A673 (cell line): ENCODE measurements at regions not wholly inside any gene's neighbourhood (a gene's known extent, or its start where the extent isn't known, plus 50 kb on each side); places are given as distances from the start of the nearest gene placed in this dataset.

Source experiments
- BruUV-seq: library from RNA; stranded (reverse); fragments of 400-500 nt; replicated peaks from 2 replicates; lab custom pipeline; 2021; lab: Mats Ljungman, UMichigan
- CTCF ChIA-PET: fragments of 300-600 bp; sonication (Branson Sonifier 250); formaldehyde crosslinking; loops from one replicate; lab custom pipeline; 2022; ENCODE audit warnings: antibody characterized with exemption; lab: Charles Lee
- POLR2A ChIA-PET: fragments of 300-600 bp; sonication (Branson Sonifier 250); formaldehyde crosslinking; loops from one replicate; lab custom pipeline; 2022; ENCODE audit warnings: antibody characterized with exemption; ENCODE audit not compliant: low non-redundant PET; lab: Charles Lee
- DNase-seq: peaks from one replicate; pipeline ENCODE4 v3.0.0-alpha.2; 2015; ENCODE audit warnings: low spot score
- H3K27ac ChIP-seq: fragments of 200-600 bp; sonication (generic); 2 replicates; pipeline ENCODE4 v1.5.1; 2016; ENCODE audit warnings: mixed run types, low read depth, mild to moderate bottlenecking, mixed read lengths, antibody characterized with exemption, low read length; ENCODE audit not compliant: poor library complexity, severe bottlenecking
- H3K27me3 ChIP-seq: fragments of 200-600 bp; sonication (generic); replicated peaks from 2 replicates; pipeline ENCODE4 v1.6.1; 2017; ENCODE audit warnings: mixed run types, low read depth, mild to moderate bottlenecking, mixed read lengths, antibody characterized with exemption, low read length; ENCODE audit not compliant: insufficient read depth, poor library complexity
- H3K36me3 ChIP-seq: fragments of 200-600 bp; sonication (generic); 2 replicates; pipeline ENCODE4 v1.6.1; 2016; ENCODE audit warnings: mixed run types, mild to moderate bottlenecking, mixed read lengths, antibody characterized with exemption, low read length; ENCODE audit not compliant: insufficient read depth, poor library complexity, severe bottlenecking
- H3K4me1 ChIP-seq: fragments of 200-600 bp; sonication (generic); 2 replicates; pipeline ENCODE4 v1.6.1; 2017; ENCODE audit warnings: mixed run types, mild to moderate bottlenecking, mixed read lengths, antibody characterized with exemption, low read length; ENCODE audit not compliant: insufficient read depth, poor library complexity, severe bottlenecking
- H3K4me3 ChIP-seq: fragments of 200-600 bp; sonication (generic); 2 replicates; pipeline ENCODE4 v1.5.1; 2016; ENCODE audit warnings: low read depth, mixed run types, mild to moderate bottlenecking, mixed read lengths, low read length; ENCODE audit not compliant: poor library complexity, severe bottlenecking
- H3K9me3 ChIP-seq: fragments of 200-600 bp; sonication (generic); 2 replicates; pipeline ENCODE4 v1.6.1; 2016; ENCODE audit warnings: mixed run types, low read depth, mild to moderate bottlenecking, mixed read lengths, antibody characterized with exemption, low read length; ENCODE audit not compliant: poor library complexity, severe bottlenecking
- EZH2 ChIP-seq: fragments of 200-600 bp; sonication (generic); IDR thresholded peaks from 2 replicates; pipeline ENCODE4 v1.6.1; 2017; ENCODE audit warnings: borderline replicate concordance, low read depth, mild to moderate bottlenecking, mixed read lengths, antibody characterized with exemption, low read length; ENCODE audit not compliant: poor library complexity, severe bottlenecking
- intact Hi-C: fragments of 100-400 bp; cut with micrococcal nuclease; formaldehyde crosslinking; loops from one replicate; pipeline ENCODE4 v1.10.0; 2022; ENCODE audit not compliant: unreplicated experiment
- TF ChIP-seq, protein P1 (sequence below): fragments of 300-800, 200-600 bp; sonication (generic); conservative IDR thresholded peaks from 2 replicates; pipeline ENCODE4 v1.5.1; 2017; ENCODE audit warnings: low read depth, mild to moderate bottlenecking, antibody characterized with exemption, low read length, moderate library complexity, mixed read lengths

DNA sequence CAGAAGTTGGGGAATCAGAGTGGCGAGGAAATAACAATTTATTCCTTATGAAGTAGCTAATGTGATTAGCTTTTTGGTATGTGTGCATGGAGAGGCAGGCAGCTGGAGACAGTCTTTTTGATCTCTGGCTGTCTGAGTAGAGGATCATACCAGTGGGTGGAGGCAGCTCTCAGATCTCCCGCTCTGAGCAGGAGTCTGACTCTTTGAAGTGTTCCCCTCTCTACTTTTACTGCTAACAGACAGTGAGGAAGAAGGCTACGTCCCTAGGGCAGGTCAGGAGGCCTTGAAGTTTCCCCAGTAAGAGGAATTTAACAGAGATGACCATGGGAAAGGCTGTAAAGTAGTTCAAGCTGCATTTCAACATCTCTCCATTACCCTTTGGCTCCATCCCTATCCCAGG is 111.9 kb upstream of the REG3A start:
- H3K27ac ChIP-seq: no peak overlapping the region
- no peak for TF ChIP-seq EZH2
- TF ChIP-seq, protein P1, sequence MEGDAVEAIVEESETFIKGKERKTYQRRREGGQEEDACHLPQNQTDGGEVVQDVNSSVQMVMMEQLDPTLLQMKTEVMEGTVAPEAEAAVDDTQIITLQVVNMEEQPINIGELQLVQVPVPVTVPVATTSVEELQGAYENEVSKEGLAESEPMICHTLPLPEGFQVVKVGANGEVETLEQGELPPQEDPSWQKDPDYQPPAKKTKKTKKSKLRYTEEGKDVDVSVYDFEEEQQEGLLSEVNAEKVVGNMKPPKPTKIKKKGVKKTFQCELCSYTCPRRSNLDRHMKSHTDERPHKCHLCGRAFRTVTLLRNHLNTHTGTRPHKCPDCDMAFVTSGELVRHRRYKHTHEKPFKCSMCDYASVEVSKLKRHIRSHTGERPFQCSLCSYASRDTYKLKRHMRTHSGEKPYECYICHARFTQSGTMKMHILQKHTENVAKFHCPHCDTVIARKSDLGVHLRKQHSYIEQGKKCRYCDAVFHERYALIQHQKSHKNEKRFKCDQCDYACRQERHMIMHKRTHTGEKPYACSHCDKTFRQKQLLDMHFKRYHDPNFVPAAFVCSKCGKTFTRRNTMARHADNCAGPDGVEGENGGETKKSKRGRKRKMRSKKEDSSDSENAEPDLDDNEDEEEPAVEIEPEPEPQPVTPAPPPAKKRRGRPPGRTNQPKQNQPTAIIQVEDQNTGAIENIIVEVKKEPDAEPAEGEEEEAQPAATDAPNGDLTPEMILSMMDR: no peak
- H3K36me3 ChIP-seq: no peaks in the 10 kb centered on the region
- POLR2A ChIA-PET: no interaction called here
- peaks cover 4% of the 10 kb centered on the region for H3K9me3 ChIP-seq
- no peak for DNase-seq
- H3K4me3 ChIP-seq: no peak overlapping the region
- CTCF ChIA-PET: no interaction called here
- BruUV-seq: no TSS peak
- H3K27me3 ChIP-seq: peaks cover 1% of the 10 kb centered on the region
- H3K4me1 ChIP-seq: no peaks in the 10 kb centered on the region
- intact Hi-C loops: no loop called here

DNA sequence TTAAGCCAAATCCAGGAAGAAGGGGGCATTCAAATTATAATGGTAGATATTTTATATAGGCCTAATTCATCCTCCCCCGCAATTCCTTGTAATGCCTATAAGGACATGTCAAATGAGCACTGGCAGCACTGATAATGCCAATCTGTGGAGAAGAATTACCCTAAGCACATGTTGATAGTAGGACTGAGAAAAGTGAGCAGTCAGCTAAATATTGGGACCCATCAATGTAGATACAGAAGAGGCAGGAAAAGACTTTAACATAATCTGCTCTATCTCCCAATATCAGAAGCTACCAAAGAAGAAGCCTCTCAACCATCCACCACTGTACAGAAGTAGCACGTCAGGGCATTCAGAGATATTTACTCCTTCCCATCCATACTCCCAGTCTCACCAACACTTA is 101.3 kb upstream of the REG3A start:
- POLR2A ChIA-PET: no interaction called here
- intact Hi-C loops: no loop called here
- H3K36me3 ChIP-seq: no peaks in the 10 kb centered on the region
- TF ChIP-seq, protein P1: no peak
- no peak for TF ChIP-seq EZH2
- no peak for DNase-seq
- H3K27me3 ChIP-seq: peaks cover 10% of the 10 kb centered on the region
- no peaks in the 10 kb centered on the region for H3K4me1 ChIP-seq
- BruUV-seq: no TSS peak
- CTCF ChIA-PET: no interaction called here
- peaks cover 3% of the 10 kb centered on the region for H3K9me3 ChIP-seq
- H3K27ac ChIP-seq: no peak overlapping the region
- no peak overlapping the region for H3K4me3 ChIP-seq

DNA sequence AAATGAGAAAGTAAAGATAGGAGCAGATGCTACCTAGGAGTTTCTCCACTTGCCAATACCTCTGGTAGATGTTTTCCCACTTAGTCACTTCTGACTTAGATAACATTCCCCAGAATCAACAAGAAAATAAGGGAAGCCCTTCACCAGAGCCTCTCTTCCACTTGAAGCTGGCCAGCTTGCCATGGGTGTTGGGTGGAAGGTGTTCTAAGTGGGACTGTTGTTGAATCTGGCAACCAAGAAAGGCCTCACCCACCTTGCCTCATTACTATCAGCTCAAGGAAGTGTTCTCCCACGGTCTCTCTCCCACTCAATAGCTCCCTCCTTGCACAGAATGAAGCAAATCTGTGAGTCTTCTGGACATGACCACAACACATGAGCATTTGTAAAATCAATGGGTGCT is 100.4 kb upstream of the REG3A start:
- intact Hi-C loops: no loop called here
- H3K4me1 ChIP-seq: no peaks in the 10 kb centered on the region
- no peak for TF ChIP-seq EZH2
- TF ChIP-seq, protein P1: no peak
- no peaks in the 10 kb centered on the region for H3K36me3 ChIP-seq
- no peak overlapping the region for H3K4me3 ChIP-seq
- H3K27me3 ChIP-seq: peaks cover 10% of the 10 kb centered on the region
- ChIA-PET POLR2A (no interaction called here), CTCF (no interaction called here)
- H3K9me3 ChIP-seq: peaks cover 3% of the 10 kb centered on the region
- no peak overlapping the region for H3K27ac ChIP-seq
- BruUV-seq: no TSS peak
- no peak for DNase-seq
